Osteocyte (in vitro differentiated cells): ENCODE measurements at regions not wholly inside any gene's neighbourhood (a gene's known extent, or its start where the extent isn't known, plus 50 kb on each side); places are given as distances from the start of the nearest gene placed in this dataset.

Source experiments
- DNase-seq: peaks from one replicate; pipeline ENCODE4 v3.0.0; 2021; ENCODE audit warnings: mixed read lengths; ENCODE audit not compliant: unreplicated experiment; ENCODE audit errors: extremely low spot score
- H3K27ac Mint-ChIP-seq: one replicate; pipeline ENCODE4 v1.8.0; 2021; ENCODE audit warnings: mild to moderate bottlenecking, mixed read lengths; ENCODE audit not compliant: unreplicated experiment
- H3K27me3 Mint-ChIP-seq: one replicate; pipeline ENCODE4 v1.8.0; 2021; ENCODE audit warnings: mixed read lengths; ENCODE audit not compliant: unreplicated experiment
- H3K36me3 Mint-ChIP-seq: one replicate; pipeline ENCODE4 v1.8.0; 2021; ENCODE audit warnings: mixed read lengths; ENCODE audit not compliant: unreplicated experiment
- H3K4me1 Mint-ChIP-seq: one replicate; pipeline ENCODE4 v1.8.0; 2021; ENCODE audit warnings: mixed read lengths; ENCODE audit not compliant: unreplicated experiment
- H3K4me3 Mint-ChIP-seq: one replicate; pipeline ENCODE4 v1.8.0; 2021; ENCODE audit warnings: mild to moderate bottlenecking, moderate library complexity, mixed read lengths; ENCODE audit not compliant: unreplicated experiment
- H3K9me3 Mint-ChIP-seq: one replicate; pipeline ENCODE4 v1.8.0; 2021; ENCODE audit warnings: mixed read lengths; ENCODE audit not compliant: unreplicated experiment
- CTCF ChIP-seq: fragments of 200-600 bp; sonication (generic); IDR thresholded peaks from 2 replicates; pipeline ENCODE4 v1.5.0; 2021; ENCODE audit warnings: antibody characterized with exemption, mild to moderate bottlenecking, moderate library complexity

GRCh38 chr15:69736161-69736560 lies 283.5 kb downstream of the RPLP1 start:
- Mint-ChIP-seq H3K9me3 (peaks cover 12% of the 10 kb centered on the region), H3K4me3 (no peak overlapping the region), H3K4me1 (peaks cover 2% of the 10 kb centered on the region), H3K27ac (no peak overlapping the region), H3K36me3 (no peaks in the 10 kb centered on the region), H3K27me3 (peaks cover 77% of the 10 kb centered on the region)
- no peak for DNase-seq
- no peak for TF ChIP-seq CTCF

DNA sequence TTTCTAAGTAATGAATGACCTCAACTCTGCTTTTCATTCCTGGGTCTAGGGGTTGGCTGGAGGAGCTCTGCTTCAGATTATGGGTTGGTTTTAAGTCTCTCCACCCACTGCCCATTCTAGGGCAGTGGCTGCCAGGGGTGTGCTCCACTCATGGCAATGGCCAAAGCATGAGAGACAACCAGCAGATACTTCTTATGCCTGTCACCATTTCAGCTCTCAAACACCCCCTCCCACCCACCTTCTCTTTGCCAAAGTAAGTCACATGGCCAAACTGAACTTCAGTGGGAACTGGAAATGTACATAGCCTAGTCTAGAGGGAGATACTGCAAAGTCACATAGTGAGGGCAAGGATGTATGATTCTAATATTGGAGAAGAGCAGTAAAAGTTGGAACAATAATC lies 285.3 kb downstream of the RPLP1 start:
- peaks cover 74% of the 10 kb centered on the region for H3K27me3 Mint-ChIP-seq

GRCh38 chr15:69740684-69741083 lies 288.1 kb downstream of the RPLP1 start:
- Mint-ChIP-seq H3K27ac (no peak overlapping the region), H3K36me3 (no peaks in the 10 kb centered on the region), H3K4me1 (no peaks in the 10 kb centered on the region), H3K9me3 (peaks cover 13% of the 10 kb centered on the region), H3K4me3 (no peak overlapping the region), H3K27me3 (peaks cover 65% of the 10 kb centered on the region)
- TF ChIP-seq CTCF = no peak
- DNase-seq = no peak

More for the DNA sequence above, 285.3 kb downstream of the RPLP1 start:
- H3K4me3 Mint-ChIP-seq = no peak overlapping the region
- peaks cover 13% of the 10 kb centered on the region for H3K9me3 Mint-ChIP-seq
- peaks cover 2% of the 10 kb centered on the region for H3K4me1 Mint-ChIP-seq
- no peak for TF ChIP-seq CTCF
- H3K27ac Mint-ChIP-seq = no peak overlapping the region
- H3K36me3 Mint-ChIP-seq = no peaks in the 10 kb centered on the region
- DNase-seq = no peak

- no peak for DNase-seq
- Mint-ChIP-seq H3K27me3 (peaks cover 62% of the 10 kb centered on the region), H3K36me3 (no peaks in the 10 kb centered on the region), H3K4me3 (no peak overlapping the region), H3K9me3 (peaks cover 13% of the 10 kb centered on the region), H3K27ac (no peak overlapping the region), H3K4me1 (no peaks in the 10 kb centered on the region)
- TF ChIP-seq CTCF = no peak
These were observed 289.7 kb downstream of the RPLP1 start for GRCh38 chr15:69742361-69742760.

- no peak for DNase-seq
- Mint-ChIP-seq H3K4me3 (no peak overlapping the region), H3K36me3 (no peaks in the 10 kb centered on the region), H3K9me3 (peaks cover 13% of the 10 kb centered on the region), H3K27ac (no peak overlapping the region), H3K4me1 (no peaks in the 10 kb centered on the region), H3K27me3 (peaks cover 60% of the 10 kb centered on the region)
- TF ChIP-seq CTCF = no peak
These were observed 290.5 kb downstream of the RPLP1 start for GRCh38 chr15:69743091-69743490.
